ENCODE measurements at regions not wholly inside any gene's neighbourhood (a gene's known extent, or its start where the extent isn't known, plus 50 kb on each side); places are given as distances from the start of the nearest gene placed in this dataset.

DNA sequence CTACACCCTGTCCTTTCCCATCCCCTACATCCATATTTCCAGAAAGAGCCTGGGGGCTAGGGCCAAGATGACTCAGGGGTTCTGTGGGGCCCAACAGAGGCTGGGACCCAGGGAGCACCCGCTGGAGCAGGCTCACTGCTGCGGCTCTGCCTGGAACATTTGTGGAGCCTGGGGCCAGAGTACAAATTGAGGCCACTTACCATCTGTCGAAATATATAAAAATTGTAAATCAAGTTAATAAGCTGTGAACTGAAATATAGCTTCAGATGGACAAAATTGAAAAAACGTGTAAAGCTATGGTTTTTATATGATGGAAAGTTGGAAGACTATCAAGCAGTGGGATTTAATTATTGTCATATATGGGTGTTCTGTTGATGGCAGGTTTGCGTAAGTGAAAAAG, 82.9 kb upstream of the ATXN1 start:
- Histone ChIP-seq H3K4me1 (ENCODE audit: low read length) (peaks cover 15% of the 10 kb centered on the region), H4K20me1 (ENCODE audit: insufficient read depth, low read depth, low read length) (no peaks in the 10 kb centered on the region), H3K79me2 (ENCODE audit: low read length) (no peaks in the 10 kb centered on the region), H3K9me2 (replicated peaks; ENCODE audit: insufficient read depth, low read length) (no peaks in the 10 kb centered on the region), H3K4me2 (ENCODE audit: low read depth, low read length, poor library complexity, severe bottlenecking) (no peak overlapping the region), H3K9me3 (ENCODE audit: low read length) (no peaks in the 10 kb centered on the region), H3K27ac (ENCODE audit: low read length) (no peak overlapping the region), H3K9ac (ENCODE audit: low read length) (no peak overlapping the region), H3K36me3 (ENCODE audit: insufficient read depth, low read length) (no peaks in the 10 kb centered on the region), H2AFZ (ENCODE audit: low read length) (no peak overlapping the region), H3K4me3 (ENCODE audit: low read length) (no peak overlapping the region), H3K27me3 (ENCODE audit: low read length) (no peaks in the 10 kb centered on the region)
- DNase-seq, result no peak

- H3K79me2 ChIP-seq (ENCODE audit: low read length), result no peaks in the 10 kb centered on the region
- H3K4me3 ChIP-seq (ENCODE audit: low read length), result no peak overlapping the region
- no peak overlapping the region for H3K27ac ChIP-seq (ENCODE audit: low read length)
- H3K27me3 ChIP-seq (ENCODE audit: low read length), result no peaks in the 10 kb centered on the region
- no peak overlapping the region for H2AFZ ChIP-seq (ENCODE audit: low read length)
- no peaks in the 10 kb centered on the region for H4K20me1 ChIP-seq (ENCODE audit: insufficient read depth, low read depth, low read length)
- no peaks in the 10 kb centered on the region for H3K9me3 ChIP-seq (ENCODE audit: low read length)
- no peaks in the 10 kb centered on the region for H3K9me2 ChIP-seq (replicated peaks; ENCODE audit: insufficient read depth, low read length)
- no peaks in the 10 kb centered on the region for H3K36me3 ChIP-seq (ENCODE audit: insufficient read depth, low read length)
- H3K9ac ChIP-seq (ENCODE audit: low read length), result no peak overlapping the region
- H3K4me1 ChIP-seq (ENCODE audit: low read length), result peaks cover 11% of the 10 kb centered on the region
- H3K4me2 ChIP-seq (ENCODE audit: low read depth, low read length, poor library complexity, severe bottlenecking), result no peak overlapping the region
- DNase-seq, result no peak
Measured at GRCh38 chr6:16842676-16843075, 81.4 kb upstream of the ATXN1 start.

- Histone ChIP-seq H3K4me3 (ENCODE audit: low read length) (no peak overlapping the region), H3K27me3 (ENCODE audit: low read length) (no peaks in the 10 kb centered on the region), H3K27ac (ENCODE audit: low read length) (no peak overlapping the region), H3K9ac (ENCODE audit: low read length) (no peak overlapping the region), H4K20me1 (ENCODE audit: insufficient read depth, low read depth, low read length) (no peaks in the 10 kb centered on the region), H3K36me3 (ENCODE audit: insufficient read depth, low read length) (no peaks in the 10 kb centered on the region), H3K9me3 (ENCODE audit: low read length) (no peaks in the 10 kb centered on the region), H3K9me2 (replicated peaks; ENCODE audit: insufficient read depth, low read length) (no peaks in the 10 kb centered on the region), H2AFZ (ENCODE audit: low read length) (no peak overlapping the region), H3K4me2 (ENCODE audit: low read depth, low read length, poor library complexity, severe bottlenecking) (no peak overlapping the region), H3K4me1 (ENCODE audit: low read length) (no peaks in the 10 kb centered on the region), H3K79me2 (ENCODE audit: low read length) (no peaks in the 10 kb centered on the region)
- DNase-seq, result no peak
Measured at GRCh38 chr6:16841241-16841640, 80.0 kb upstream of the ATXN1 start.

- Histone ChIP-seq H3K27ac (ENCODE audit: low read length) (no peak overlapping the region), H4K20me1 (ENCODE audit: insufficient read depth, low read depth, low read length) (no peaks in the 10 kb centered on the region), H3K9ac (ENCODE audit: low read length) (no peak overlapping the region), H3K4me1 (ENCODE audit: low read length) (no peaks in the 10 kb centered on the region), H3K4me3 (ENCODE audit: low read length) (no peak overlapping the region), H3K79me2 (ENCODE audit: low read length) (no peaks in the 10 kb centered on the region), H3K9me3 (ENCODE audit: low read length) (no peaks in the 10 kb centered on the region), H2AFZ (ENCODE audit: low read length) (no peak overlapping the region), H3K36me3 (ENCODE audit: insufficient read depth, low read length) (no peaks in the 10 kb centered on the region), H3K9me2 (replicated peaks; ENCODE audit: insufficient read depth, low read length) (no peaks in the 10 kb centered on the region), H3K4me2 (ENCODE audit: low read depth, low read length, poor library complexity, severe bottlenecking) (no peak overlapping the region), H3K27me3 (ENCODE audit: low read length) (no peaks in the 10 kb centered on the region)
- no peak for DNase-seq
Measured at GRCh38 chr6:16840725-16841124, 79.5 kb upstream of the ATXN1 start.

GRCh38 chr6:16840291-16840690, 79.0 kb upstream of the ATXN1 start:
- no peaks in the 10 kb centered on the region for H3K9me3 ChIP-seq (ENCODE audit: low read length)
- H3K79me2 ChIP-seq (ENCODE audit: low read length), result no peaks in the 10 kb centered on the region
- H3K4me2 ChIP-seq (ENCODE audit: low read depth, low read length, poor library complexity, severe bottlenecking), result no peak overlapping the region
- H3K9me2 ChIP-seq (replicated peaks; ENCODE audit: insufficient read depth, low read length), result no peaks in the 10 kb centered on the region
- H3K9ac ChIP-seq (ENCODE audit: low read length), result no peak overlapping the region
- no peaks in the 10 kb centered on the region for H3K27me3 ChIP-seq (ENCODE audit: low read length)
- no peaks in the 10 kb centered on the region for H3K36me3 ChIP-seq (ENCODE audit: insufficient read depth, low read length)
- H2AFZ ChIP-seq (ENCODE audit: low read length), result no peak overlapping the region
- no peak overlapping the region for H3K27ac ChIP-seq (ENCODE audit: low read length)
- no peak for DNase-seq
- no peak overlapping the region for H3K4me3 ChIP-seq (ENCODE audit: low read length)
- no peaks in the 10 kb centered on the region for H3K4me1 ChIP-seq (ENCODE audit: low read length)
- H4K20me1 ChIP-seq (ENCODE audit: insufficient read depth, low read depth, low read length), result no peaks in the 10 kb centered on the region

- Histone ChIP-seq H3K9ac (ENCODE audit: low read length) (no peak overlapping the region), H3K36me3 (ENCODE audit: insufficient read depth, low read length) (no peaks in the 10 kb centered on the region), H3K4me3 (ENCODE audit: low read length) (no peak overlapping the region), H3K9me3 (ENCODE audit: low read length) (no peaks in the 10 kb centered on the region), H3K79me2 (ENCODE audit: low read length) (no peaks in the 10 kb centered on the region), H3K27me3 (ENCODE audit: low read length) (no peaks in the 10 kb centered on the region), H3K9me2 (replicated peaks; ENCODE audit: insufficient read depth, low read length) (no peaks in the 10 kb centered on the region), H4K20me1 (ENCODE audit: insufficient read depth, low read depth, low read length) (no peaks in the 10 kb centered on the region), H3K4me2 (ENCODE audit: low read depth, low read length, poor library complexity, severe bottlenecking) (no peak overlapping the region), H3K27ac (ENCODE audit: low read length) (no peak overlapping the region), H3K4me1 (ENCODE audit: low read length) (no peaks in the 10 kb centered on the region), H2AFZ (ENCODE audit: low read length) (no peak overlapping the region)
- no peak for DNase-seq
Measured at GRCh38 chr6:16839631-16840179, 78.4 kb upstream of the ATXN1 start.

GRCh38 chr6:16837217-16837972, 76.1 kb upstream of the ATXN1 start:
- H3K9me3 ChIP-seq (ENCODE audit: low read length), result no peaks in the 10 kb centered on the region
- no peak overlapping the region for H3K4me2 ChIP-seq (ENCODE audit: low read depth, low read length, poor library complexity, severe bottlenecking)
- no peaks in the 10 kb centered on the region for H3K4me1 ChIP-seq (ENCODE audit: low read length)
- H3K79me2 ChIP-seq (ENCODE audit: low read length), result no peaks in the 10 kb centered on the region
- H3K27ac ChIP-seq (ENCODE audit: low read length), result no peak overlapping the region
- H3K9me2 ChIP-seq (replicated peaks; ENCODE audit: insufficient read depth, low read length), result no peaks in the 10 kb centered on the region
- H2AFZ ChIP-seq (ENCODE audit: low read length), result no peak overlapping the region
- H3K9ac ChIP-seq (ENCODE audit: low read length), result no peak overlapping the region
- H4K20me1 ChIP-seq (ENCODE audit: insufficient read depth, low read depth, low read length), result no peaks in the 10 kb centered on the region
- no peak for DNase-seq
- H3K4me3 ChIP-seq (ENCODE audit: low read length), result no peak overlapping the region
- H3K36me3 ChIP-seq (ENCODE audit: insufficient read depth, low read length), result no peaks in the 10 kb centered on the region
- no peaks in the 10 kb centered on the region for H3K27me3 ChIP-seq (ENCODE audit: low read length)

- Histone ChIP-seq H3K9me3 (ENCODE audit: low read length) (no peaks in the 10 kb centered on the region), H3K9me2 (replicated peaks; ENCODE audit: insufficient read depth, low read length) (no peaks in the 10 kb centered on the region), H3K27me3 (ENCODE audit: low read length) (no peaks in the 10 kb centered on the region), H4K20me1 (ENCODE audit: insufficient read depth, low read depth, low read length) (no peaks in the 10 kb centered on the region), H3K27ac (ENCODE audit: low read length) (no peak overlapping the region), H3K36me3 (ENCODE audit: insufficient read depth, low read length) (no peaks in the 10 kb centered on the region), H3K4me1 (ENCODE audit: low read length) (no peaks in the 10 kb centered on the region), H3K4me2 (ENCODE audit: low read depth, low read length, poor library complexity, severe bottlenecking) (no peak overlapping the region), H3K79me2 (ENCODE audit: low read length) (no peaks in the 10 kb centered on the region), H3K4me3 (ENCODE audit: low read length) (no peak overlapping the region), H3K9ac (ENCODE audit: low read length) (no peak overlapping the region), H2AFZ (ENCODE audit: low read length) (no peak overlapping the region)
- DNase-seq, result no peak
Measured at GRCh38 chr6:16836144-16836981, 75.1 kb upstream of the ATXN1 start.

Data from Karpas-422 (cell line).